Activated T-helper 17 cell treated with anti-CD3 and anti-CD28 coated beads, Interleukin-2, amount 50 U/mL, for 72 hours (primary cell): ENCODE measurements at regions not wholly inside any gene's neighbourhood (a gene's known extent, or its start where the extent isn't known, plus 50 kb on each side); places are given as distances from the start of the nearest gene placed in this dataset.

Experiments used
- ATAC-seq: fragments of 150-1000 bp; cut with Tn5 transposase; replicated peaks from 2 replicates; pipeline ENCODE4 v1.10.0; 2021; ENCODE audit warnings: mild to moderate bottlenecking, moderate library complexity
- H3K27ac Mint-ChIP-seq: one replicate; pipeline ENCODE4 v1.8.0; 2022; ENCODE audit warnings: mixed read lengths
- H3K27me3 Mint-ChIP-seq: one replicate; pipeline ENCODE4 v1.8.0; 2022; ENCODE audit warnings: mixed read lengths
- H3K36me3 Mint-ChIP-seq: one replicate; pipeline ENCODE4 v1.8.0; 2022; ENCODE audit warnings: low read depth, mild to moderate bottlenecking, mixed read lengths
- H3K4me1 Mint-ChIP-seq: one replicate; pipeline ENCODE4 v1.8.0; 2022; ENCODE audit warnings: mixed read lengths
- H3K4me3 Mint-ChIP-seq: one replicate; pipeline ENCODE4 v1.8.0; 2022; ENCODE audit warnings: mild to moderate bottlenecking, mixed read lengths
- H3K9me3 Mint-ChIP-seq: one replicate; pipeline ENCODE4 v1.8.0; 2022; ENCODE audit warnings: mixed read lengths

DNA sequence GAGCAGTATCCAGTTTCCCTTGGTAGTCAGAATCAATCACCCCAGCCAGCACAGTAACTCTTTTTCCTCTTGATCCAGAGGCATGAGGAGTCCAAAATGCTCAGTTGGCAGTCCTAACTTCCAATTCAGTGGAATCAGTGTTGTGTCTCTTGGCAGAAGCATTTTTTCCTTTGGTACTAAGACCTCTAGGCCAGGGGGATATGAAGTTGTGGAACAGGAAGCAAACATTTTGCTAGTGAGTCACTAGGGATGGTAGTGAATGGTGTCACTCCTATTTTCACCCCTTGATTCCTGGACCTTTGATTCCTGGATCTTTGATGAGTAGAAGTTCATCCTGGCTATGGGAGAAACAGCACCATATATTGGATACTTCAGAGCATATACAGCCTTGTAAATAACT, 70.5 kb upstream of the ALDH1A3 start:
- ATAC-seq, result no peak
- Mint-ChIP-seq H3K9me3 (peaks cover 5% of the 10 kb centered on the region), H3K4me1 (no peaks in the 10 kb centered on the region), H3K27ac (no peak overlapping the region), H3K4me3 (no peak overlapping the region), H3K27me3 (no peaks in the 10 kb centered on the region), H3K36me3 (no peaks in the 10 kb centered on the region)

DNA sequence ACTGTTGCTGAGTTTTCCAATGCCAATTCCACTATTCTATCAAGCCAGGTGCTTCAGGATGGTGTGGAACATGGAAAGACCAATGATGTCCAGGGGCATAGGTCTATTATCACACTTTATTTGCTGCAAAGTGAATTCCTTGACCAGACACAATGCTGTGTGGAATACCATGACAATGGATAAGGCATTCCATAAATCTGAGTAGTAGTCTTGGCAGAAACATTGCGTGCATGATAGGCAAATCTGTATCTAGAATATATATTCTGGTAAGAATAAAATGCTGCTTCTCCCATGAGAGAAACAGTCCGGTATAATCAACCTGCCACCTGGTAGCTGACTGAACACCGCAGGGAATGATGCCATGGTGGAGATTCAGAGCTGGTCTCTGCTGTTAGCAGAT, 70.0 kb upstream of the ALDH1A3 start:
- no peaks in the 10 kb centered on the region for H3K27me3 Mint-ChIP-seq
- peaks cover 5% of the 10 kb centered on the region for H3K9me3 Mint-ChIP-seq
- ATAC-seq, result no peak
- H3K4me1 Mint-ChIP-seq, result no peaks in the 10 kb centered on the region
- no peak overlapping the region for H3K4me3 Mint-ChIP-seq
- H3K36me3 Mint-ChIP-seq, result no peaks in the 10 kb centered on the region
- no peak overlapping the region for H3K27ac Mint-ChIP-seq

DNA sequence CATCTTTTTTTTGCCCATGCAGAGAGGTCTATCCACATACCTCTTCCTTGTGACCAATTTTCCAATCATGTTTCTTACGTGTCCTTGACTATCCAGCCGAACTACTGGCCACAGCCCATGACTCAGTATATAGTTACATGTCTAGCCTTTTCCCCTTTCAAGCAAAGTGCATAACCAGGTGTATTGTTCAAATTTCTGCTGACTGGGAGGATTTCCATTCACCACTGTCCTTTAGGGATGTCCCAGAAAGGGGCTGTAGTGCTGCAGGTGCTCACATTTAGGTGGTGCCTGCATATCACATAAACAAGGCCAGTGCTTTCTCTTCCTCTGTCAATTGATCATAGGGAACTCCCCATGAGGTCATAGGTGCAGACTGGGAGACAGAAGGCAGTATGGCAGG, 69.4 kb upstream of the ALDH1A3 start:
- no peak for ATAC-seq
- H3K36me3 Mint-ChIP-seq, result no peaks in the 10 kb centered on the region
- H3K9me3 Mint-ChIP-seq, result peaks cover 5% of the 10 kb centered on the region
- no peak overlapping the region for H3K4me3 Mint-ChIP-seq
- H3K27me3 Mint-ChIP-seq, result no peaks in the 10 kb centered on the region
- H3K4me1 Mint-ChIP-seq, result no peaks in the 10 kb centered on the region
- H3K27ac Mint-ChIP-seq, result no peak overlapping the region

DNA sequence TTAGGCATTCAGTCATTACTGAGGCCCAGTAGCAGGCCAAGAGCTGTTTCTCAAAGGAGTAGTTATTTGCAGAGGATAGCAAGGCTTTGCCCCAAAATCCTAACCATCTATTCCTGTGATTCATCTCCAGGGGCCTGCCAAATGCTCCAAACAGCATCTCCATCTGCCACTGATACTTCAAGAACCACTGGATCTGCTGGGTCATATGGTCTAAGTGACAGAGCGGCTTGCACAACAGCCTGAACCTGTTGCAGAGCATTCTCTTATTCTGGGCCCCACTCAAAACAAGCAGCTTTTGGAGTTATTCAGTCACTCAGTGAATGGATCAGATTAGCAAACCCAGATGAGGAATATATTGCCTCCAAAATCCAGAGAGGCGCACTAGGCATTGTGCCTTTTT, 68.8 kb upstream of the ALDH1A3 start:
- no peak overlapping the region for H3K4me3 Mint-ChIP-seq
- H3K9me3 Mint-ChIP-seq, result peaks cover 8% of the 10 kb centered on the region
- ATAC-seq, result no peak
- H3K36me3 Mint-ChIP-seq, result no peaks in the 10 kb centered on the region
- peaks cover 2% of the 10 kb centered on the region for H3K27me3 Mint-ChIP-seq
- no peaks in the 10 kb centered on the region for H3K4me1 Mint-ChIP-seq
- no peak overlapping the region for H3K27ac Mint-ChIP-seq

DNA sequence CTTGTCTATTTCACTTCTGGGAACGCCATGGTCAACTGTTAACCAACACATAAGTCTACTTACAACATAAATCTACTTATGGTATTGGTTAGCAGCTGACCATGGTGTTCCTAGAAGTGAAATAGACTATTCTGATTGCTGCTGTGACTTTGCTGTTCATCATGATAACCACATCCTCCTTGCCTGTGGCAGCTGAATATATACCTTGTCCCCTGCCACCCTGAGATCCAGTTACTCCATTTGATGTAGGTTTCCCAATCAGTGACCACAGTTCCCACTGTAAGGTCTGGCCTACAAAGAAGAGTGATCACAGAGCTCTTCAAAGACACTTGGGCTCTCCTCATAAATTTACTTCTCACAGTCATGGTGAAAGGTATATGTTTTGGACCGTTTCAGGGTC, 66.8 kb upstream of the ALDH1A3 start:
- H3K9me3 Mint-ChIP-seq, result peaks cover 10% of the 10 kb centered on the region
- H3K27me3 Mint-ChIP-seq, result peaks cover 6% of the 10 kb centered on the region
- no peak for ATAC-seq
- no peak overlapping the region for H3K27ac Mint-ChIP-seq
- no peaks in the 10 kb centered on the region for H3K36me3 Mint-ChIP-seq
- no peaks in the 10 kb centered on the region for H3K4me1 Mint-ChIP-seq
- no peak overlapping the region for H3K4me3 Mint-ChIP-seq

DNA sequence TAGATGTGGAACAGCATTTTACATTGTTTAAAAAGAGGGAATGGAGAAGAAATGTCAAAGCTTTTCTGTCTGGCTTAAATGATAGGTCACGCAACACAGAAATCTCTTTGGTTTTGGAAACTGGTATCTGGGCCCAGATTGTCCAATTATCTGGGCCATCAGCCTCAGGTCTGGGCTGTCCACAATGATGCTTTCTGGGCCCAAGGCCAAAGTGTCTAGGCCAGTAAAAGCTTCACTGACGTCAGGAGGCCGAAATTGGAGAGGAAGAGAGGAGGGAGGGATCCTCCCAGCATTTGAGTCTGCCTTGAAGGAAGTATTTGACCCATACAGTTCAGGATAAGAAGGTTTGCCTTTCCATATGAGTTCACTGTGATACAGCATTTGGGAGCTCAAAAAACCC, 60.7 kb upstream of the ALDH1A3 start:
- H3K27me3 Mint-ChIP-seq, result peaks cover 29% of the 10 kb centered on the region
- no peak overlapping the region for H3K27ac Mint-ChIP-seq
- H3K4me1 Mint-ChIP-seq, result no peaks in the 10 kb centered on the region
- H3K36me3 Mint-ChIP-seq, result no peaks in the 10 kb centered on the region
- ATAC-seq, result no peak
- H3K9me3 Mint-ChIP-seq, result peaks cover 4% of the 10 kb centered on the region
- no peak overlapping the region for H3K4me3 Mint-ChIP-seq

DNA sequence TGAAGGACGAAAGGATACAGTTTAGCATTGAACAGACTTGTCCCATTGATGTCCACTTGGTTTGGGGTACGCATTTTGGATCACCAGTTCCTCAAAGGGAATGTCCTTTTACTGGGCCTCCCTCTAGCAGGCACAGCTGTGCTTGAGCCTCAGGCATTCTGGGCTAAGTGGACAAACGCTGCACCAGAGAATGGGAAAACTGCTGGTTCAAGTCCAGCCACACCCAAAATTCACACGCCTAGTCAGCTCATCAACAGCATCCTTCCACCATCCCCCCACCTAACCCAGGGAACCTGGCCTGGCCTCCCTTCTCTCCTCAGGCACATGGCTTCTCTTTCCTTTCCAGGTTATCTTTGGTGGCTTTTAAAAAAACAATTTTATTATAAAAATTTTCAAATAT, 59.1 kb upstream of the ALDH1A3 start:
- H3K9me3 Mint-ChIP-seq, result peaks cover 4% of the 10 kb centered on the region
- no peak overlapping the region for H3K4me3 Mint-ChIP-seq
- H3K27me3 Mint-ChIP-seq, result peaks cover 40% of the 10 kb centered on the region
- no peak overlapping the region for H3K27ac Mint-ChIP-seq
- H3K36me3 Mint-ChIP-seq, result no peaks in the 10 kb centered on the region
- H3K4me1 Mint-ChIP-seq, result no peaks in the 10 kb centered on the region
- ATAC-seq, result no peak

DNA sequence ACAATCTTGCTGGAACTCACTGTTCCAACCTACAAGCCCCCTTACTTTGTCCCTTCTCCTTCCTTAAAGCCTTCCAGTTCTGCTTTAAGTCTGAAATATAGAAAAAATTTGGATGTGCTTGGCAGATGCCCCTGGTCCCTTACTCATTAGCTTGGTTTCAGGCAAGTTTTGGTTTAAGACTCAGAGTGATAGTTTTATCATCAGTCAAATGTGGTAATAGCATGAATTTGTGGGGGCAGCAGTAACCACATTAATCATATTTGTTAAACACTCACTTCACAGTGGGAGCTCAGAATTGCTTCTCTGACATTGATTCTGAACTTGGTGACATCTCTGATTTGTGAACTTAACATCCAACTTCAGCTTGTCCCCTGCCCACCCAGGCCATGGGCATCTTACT, 58.3 kb upstream of the ALDH1A3 start:
- H3K4me3 Mint-ChIP-seq, result no peak overlapping the region
- H3K27ac Mint-ChIP-seq, result no peak overlapping the region
- peak; percentile 90 for ATAC-seq
- H3K9me3 Mint-ChIP-seq, result no peaks in the 10 kb centered on the region
- H3K27me3 Mint-ChIP-seq, result peaks cover 41% of the 10 kb centered on the region
- H3K36me3 Mint-ChIP-seq, result no peaks in the 10 kb centered on the region
- H3K4me1 Mint-ChIP-seq, result no peaks in the 10 kb centered on the region

DNA sequence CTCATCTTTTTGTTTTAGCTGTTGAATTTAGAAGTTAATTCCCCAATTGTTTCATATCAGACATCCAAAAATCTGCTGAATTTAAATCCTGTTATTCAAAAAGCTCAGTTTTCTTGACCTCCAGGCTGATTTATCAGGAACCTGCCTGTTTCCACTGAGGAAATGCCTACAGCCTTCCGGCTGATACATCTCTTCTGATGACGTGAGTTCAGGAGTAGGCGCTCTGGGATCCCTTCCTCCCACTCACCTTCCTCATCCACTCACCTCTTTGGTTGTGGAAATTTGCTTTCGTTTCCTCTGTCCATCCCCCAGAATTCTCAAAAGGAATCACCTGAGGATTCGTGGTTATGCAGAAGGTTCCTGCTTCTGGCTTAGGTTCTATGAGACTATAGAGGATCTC, 55.4 kb upstream of the ALDH1A3 start:
- H3K27me3 Mint-ChIP-seq, result peaks cover 41% of the 10 kb centered on the region
- no peaks in the 10 kb centered on the region for H3K9me3 Mint-ChIP-seq
- no peak for ATAC-seq
- no peak overlapping the region for H3K27ac Mint-ChIP-seq
- no peak overlapping the region for H3K4me3 Mint-ChIP-seq
- no peaks in the 10 kb centered on the region for H3K36me3 Mint-ChIP-seq
- H3K4me1 Mint-ChIP-seq, result no peaks in the 10 kb centered on the region

DNA sequence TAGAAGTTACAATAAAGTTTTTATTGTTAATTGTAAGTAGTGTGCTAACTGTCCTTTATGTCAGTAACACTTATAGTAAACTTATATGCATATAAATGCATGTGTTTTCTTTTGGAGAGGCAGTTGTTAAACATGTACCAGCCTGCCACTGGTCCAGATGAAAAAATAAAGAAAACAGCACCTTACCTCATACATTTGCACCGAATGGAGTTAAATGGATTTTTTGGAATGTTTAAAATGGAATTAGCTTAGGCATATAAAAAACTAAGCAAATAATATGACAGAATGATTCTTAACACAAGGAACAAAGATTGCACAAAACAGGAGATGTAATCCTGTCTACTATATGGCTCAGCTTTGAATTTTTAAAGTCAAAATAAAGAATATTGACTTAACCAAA, 50.2 kb upstream of the ALDH1A3 start:
- Mint-ChIP-seq H3K4me1 (no peaks in the 10 kb centered on the region), H3K4me3 (no peak overlapping the region), H3K27ac (no peak overlapping the region), H3K36me3 (no peaks in the 10 kb centered on the region), H3K9me3 (no peaks in the 10 kb centered on the region), H3K27me3 (peaks cover 36% of the 10 kb centered on the region)
- ATAC-seq, result no peak
